ENCODE measurements at regions not wholly inside any gene's neighbourhood (a gene's known extent, or its start where the extent isn't known, plus 50 kb on each side); places are given as distances from the start of the nearest gene placed in this dataset.

- no peak overlapping the region for H3K4me3 ChIP-seq (ENCODE audit: low read depth, low read length)
- no peak for TF ChIP-seq CTCF (IDR thresholded peaks at IDR 0.05; ENCODE audit: control insufficient read depth, extremely low read depth, insufficient read depth)
- no peak for DNase-seq (ENCODE audit: low read depth)
Measured at GRCh38 chr7:12756821-12757220, 69.4 kb downstream of the ARL4A start.

GRCh38 chr7:12757443-12757842, 70.0 kb downstream of the ARL4A start:
- no peak for DNase-seq (ENCODE audit: low read depth)
- no peak for TF ChIP-seq CTCF (IDR thresholded peaks at IDR 0.05; ENCODE audit: control insufficient read depth, extremely low read depth, insufficient read depth)
- no peak overlapping the region for H3K4me3 ChIP-seq (ENCODE audit: low read depth, low read length)

GRCh38 chr7:12759151-12759550, 71.7 kb downstream of the ARL4A start:
- DNase-seq (ENCODE audit: low read depth): no peak
- TF ChIP-seq CTCF (IDR thresholded peaks at IDR 0.05; ENCODE audit: control insufficient read depth, extremely low read depth, insufficient read depth): no peak
- no peak overlapping the region for H3K4me3 ChIP-seq (ENCODE audit: low read depth, low read length)

GRCh38 chr7:12761111-12761510, 73.7 kb downstream of the ARL4A start:
- no peak for DNase-seq (ENCODE audit: low read depth)
- no peak overlapping the region for H3K4me3 ChIP-seq (ENCODE audit: low read depth, low read length)
- TF ChIP-seq CTCF (IDR thresholded peaks at IDR 0.05; ENCODE audit: control insufficient read depth, extremely low read depth, insufficient read depth): no peak

GRCh38 chr7:12761691-12762090, 74.3 kb downstream of the ARL4A start:
- no peak for DNase-seq (ENCODE audit: low read depth)
- TF ChIP-seq CTCF (IDR thresholded peaks at IDR 0.05; ENCODE audit: control insufficient read depth, extremely low read depth, insufficient read depth): no peak
- no peak overlapping the region for H3K4me3 ChIP-seq (ENCODE audit: low read depth, low read length)

- DNase-seq (ENCODE audit: low read depth): no peak
- no peak overlapping the region for H3K4me3 ChIP-seq (ENCODE audit: low read depth, low read length)
- TF ChIP-seq CTCF (IDR thresholded peaks at IDR 0.05; ENCODE audit: control insufficient read depth, extremely low read depth, insufficient read depth): no peak
Measured at GRCh38 chr7:12764458-12764891, 77.0 kb downstream of the ARL4A start.

GRCh38 chr7:12765431-12766100, 78.1 kb downstream of the ARL4A start:
- no peak for DNase-seq (ENCODE audit: low read depth)
- no peak overlapping the region for H3K4me3 ChIP-seq (ENCODE audit: low read depth, low read length)

More at GRCh38 chr7:12765431-12766100, 78.1 kb downstream of the ARL4A start:
- TF ChIP-seq CTCF (IDR thresholded peaks at IDR 0.05; ENCODE audit: control insufficient read depth, extremely low read depth, insufficient read depth): no peak
